ENCODE measurements at regions not wholly inside any gene's neighbourhood (a gene's known extent, or its start where the extent isn't known, plus 50 kb on each side); places are given as distances from the start of the nearest gene placed in this dataset.

- Histone ChIP-seq H4K20me1 (replicated peaks; ENCODE audit: control insufficient read depth, extremely low read depth, insufficient read depth, low read length) (no peaks in the 10 kb centered on the region), H3K27ac (ENCODE audit: insufficient read depth, low read depth, low read length) (no peak overlapping the region), H3K9me3 (replicated peaks; ENCODE audit: control insufficient read depth, insufficient read depth, low read length) (no peaks in the 10 kb centered on the region), H3K4me1 (ENCODE audit: control insufficient read depth, extremely low read depth, insufficient read depth, low read length) (no peaks in the 10 kb centered on the region), H3K9me1 (replicated peaks; ENCODE audit: control insufficient read depth, extremely low read depth, insufficient read depth, low read length) (no peaks in the 10 kb centered on the region), H3K9ac (replicated peaks; ENCODE audit: extremely low read depth, insufficient read depth, low read length) (no peak overlapping the region), H3K4me3 (replicated peaks in 1 of 3; ENCODE audit: insufficient read depth in 1 of 3, low read depth in 1 of 3, low read length in 3 of 3) (no peak overlapping the region), H2AFZ (ENCODE audit: low read depth, low read length) (no peak overlapping the region), H3K79me2 (ENCODE audit: control insufficient read depth, insufficient read depth, low read length) (no peaks in the 10 kb centered on the region), H3K36me3 (ENCODE audit: control insufficient read depth in 2 of 2, extremely low read depth in 1 of 2, insufficient read depth in 2 of 2, low read length in 2 of 2) (no peaks in the 10 kb centered on the region), H3K27me3 (ENCODE audit: control insufficient read depth in 2 of 2, insufficient read depth in 2 of 2, low read length in 2 of 2) (peaks cover 36 to 53% of the 10 kb centered on the region in 2 experiments), H3K4me2 (ENCODE audit: insufficient read depth, low read length) (no peak overlapping the region)
- BruUV-seq (replicated peaks), result no TSS peak
- ChIA-PET CTCF (interaction anchor here (0.8 kb wide), 1 partner anchor 109 kb away, joined by 3 read pairs; no protein-coding TSS in a partner anchor), POLR2A (no interaction called here)
- intact Hi-C loops (cut with micrococcal nuclease) (no loop called here), dilution Hi-C loops (cut with MboI; ENCODE audit: extremely low pct_ligation_motif_present, low sequenced_read_pairs) (no loop called here)
- no peak for TF ChIP-seq CTCF (IDR thresholded peaks at IDR 0.05; ENCODE audit: extremely low read depth in 1 of 2, insufficient read depth in 1 of 2, low read depth in 1 of 2, low read length in 2 of 2)
- no peak for TF ChIP-seq JUN (IDR thresholded peaks at IDR 0.05; ENCODE audit: borderline replicate concordance, insufficient read depth, insufficient read length, low read depth)
- TF ChIP-seq FOS (IDR thresholded peaks at IDR 0.05; ENCODE audit: borderline replicate concordance, insufficient read depth, low read length), result no peak
- TF ChIP-seq EZH2 (IDR thresholded peaks at IDR 0.05; ENCODE audit: borderline replicate concordance, low read depth, low read length, severe bottlenecking), result no peak
- TF ChIP-seq MYC (IDR thresholded peaks at IDR 0.05; ENCODE audit: low read depth, low read length), result no peak
- TF ChIP-seq POLR2AphosphoS5 (IDR thresholded peaks at IDR 0.05; ENCODE audit: insufficient read depth, low read depth, low read length), result no peak
- no peak for TF ChIP-seq MAX (IDR thresholded peaks at IDR 0.05; ENCODE audit: insufficient read depth, insufficient read length)
- no peak for TF ChIP-seq GATA2 (IDR thresholded peaks at IDR 0.05; ENCODE audit: insufficient read depth, insufficient read length, low read depth, low read length)
- no peak for TF ChIP-seq POLR2A (IDR thresholded peaks at IDR 0.05; ENCODE audit: low read depth, low read length)
- DNase-seq (ENCODE audit: low read depth, low spot score) (no peak), FAIRE-seq (no peak)
Observed at GRCh38 chr5:73325546-73325945, 123.0 kb downstream of the FOXD1 start.
